ENCODE measurements at regions not wholly inside any gene's neighbourhood (a gene's known extent, or its start where the extent isn't known, plus 50 kb on each side); places are given as distances from the start of the nearest gene placed in this dataset.
"Not testable (repeated sequence)": the region's sequence is repeated elsewhere in the genome, so short reads cannot be mapped to it uniquely, and the experiment has no call there.

GRCh38 chr16:29060022-29060810 lies 75.4 kb downstream of the LAT start:
- not testable (repeated sequence) for H3K9me3 ChIP-seq (replicated peaks; ENCODE audit: control insufficient read depth, low read depth, low read length); H3K27me3 ChIP-seq (ENCODE audit: control insufficient read depth, insufficient read depth, low read length); H3K4me1 ChIP-seq (ENCODE audit: control insufficient read depth, insufficient read depth, low read length); DNase-seq; H3K36me3 ChIP-seq (ENCODE audit: control insufficient read depth, insufficient read depth, low read length); H3K27ac ChIP-seq (ENCODE audit: low read length); H3K4me3 ChIP-seq (ENCODE audit: low read length)
- WGBS (ENCODE audit: insufficient coverage): 100% methylated on average over 4 of the region's 53 CpGs

- not testable (repeated sequence) for H3K27me3 ChIP-seq (ENCODE audit: control insufficient read depth, insufficient read depth, low read length); H3K27ac ChIP-seq (ENCODE audit: low read length); DNase-seq; H3K9me3 ChIP-seq (replicated peaks; ENCODE audit: control insufficient read depth, low read depth, low read length); H3K36me3 ChIP-seq (ENCODE audit: control insufficient read depth, insufficient read depth, low read length); H3K4me1 ChIP-seq (ENCODE audit: control insufficient read depth, insufficient read depth, low read length); H3K4me3 ChIP-seq (ENCODE audit: low read length)
- no CpG with 5 or more reads among the region's 5 CpGs for WGBS (ENCODE audit: insufficient coverage)
These were observed 74.7 kb downstream of the LAT start for GRCh38 chr16:29059575-29059974.

All from muscle of leg (tissue), 3 donors.